HUDEP-2 (cell line): ENCODE measurements at regions not wholly inside any gene's neighbourhood (a gene's known extent, or its start where the extent isn't known, plus 50 kb on each side); places are given as distances from the start of the nearest gene placed in this dataset.

Experiments
- DNase-seq, 76 experiments: peaks; one replicate each; lab custom pipeline; 2025; ENCODE audit not compliant: unreplicated experiment in 76 of 76; lab: John Stamatoyannopoulos, UW

DNA sequence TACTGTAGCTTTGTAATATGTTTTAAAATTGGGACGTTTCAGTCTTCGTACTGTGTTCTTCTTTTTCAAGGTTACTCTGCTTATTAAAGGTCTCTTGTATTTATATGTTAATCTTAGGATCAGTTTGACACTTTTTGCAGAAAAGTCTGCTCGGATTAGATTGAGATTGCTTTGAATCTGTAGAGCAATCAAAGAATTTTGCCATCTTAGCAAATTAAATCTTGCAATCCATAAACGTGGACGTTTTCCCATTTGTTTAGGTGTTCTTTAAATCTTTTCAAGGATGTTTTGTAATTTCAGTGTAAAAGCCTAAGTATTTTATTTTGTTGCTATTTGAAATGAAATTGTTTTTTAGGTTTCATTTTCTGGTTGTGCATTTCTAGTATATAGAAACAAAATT lies 78.0 kb upstream of the GTSF1L start:
- DNase-seq = no peak

DNA sequence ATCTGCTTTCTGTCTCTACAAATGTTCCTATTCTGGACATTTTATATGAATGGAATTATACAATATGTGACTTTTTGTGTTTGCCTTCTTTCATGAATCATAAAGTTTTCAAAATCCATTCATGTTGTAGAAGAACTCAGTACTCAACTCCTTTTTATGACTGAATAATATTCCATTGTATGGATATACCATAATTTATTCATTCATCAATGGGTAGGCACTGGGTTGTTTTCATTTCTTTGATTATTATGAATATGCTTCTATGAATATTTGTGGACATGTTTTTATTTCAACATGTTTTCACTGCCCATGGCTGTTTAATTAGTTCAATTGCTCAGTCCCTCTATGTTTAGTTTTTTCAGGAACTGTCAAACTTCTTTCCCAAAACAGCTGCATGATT lies 76.5 kb upstream of the GTSF1L start:
- DNase-seq = no peak

DNA sequence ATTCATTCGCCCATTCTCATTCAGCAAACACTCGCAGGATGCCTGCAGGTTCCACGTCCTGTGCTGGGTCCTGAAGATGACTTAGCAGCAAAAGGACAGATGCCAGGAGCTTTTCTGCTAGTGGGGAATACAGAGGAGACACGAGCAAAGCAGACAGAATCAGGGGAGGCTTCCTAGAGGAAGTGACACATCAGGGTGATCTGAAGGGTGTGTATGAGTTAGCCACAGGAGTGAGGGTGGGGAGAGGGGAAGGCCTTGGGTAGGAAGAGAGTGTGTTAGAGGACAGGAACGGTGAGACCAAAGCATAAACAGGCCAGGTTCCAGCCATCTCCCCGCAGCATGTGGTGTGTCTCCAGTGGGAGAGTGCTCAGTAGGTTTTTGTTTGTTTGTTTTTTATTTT lies 73.4 kb upstream of the GTSF1L start:
- no peak for DNase-seq

GRCh38 chr20:43799741-43800140 lies 72.9 kb upstream of the GTSF1L start:
- DNase-seq = no peak

- DNase-seq = no peak
Observed at GRCh38 chr20:43799150-43799711, 72.4 kb upstream of the GTSF1L start.

GRCh38 chr20:43798291-43799149 lies 71.7 kb upstream of the GTSF1L start:
- no peak for DNase-seq

DNA sequence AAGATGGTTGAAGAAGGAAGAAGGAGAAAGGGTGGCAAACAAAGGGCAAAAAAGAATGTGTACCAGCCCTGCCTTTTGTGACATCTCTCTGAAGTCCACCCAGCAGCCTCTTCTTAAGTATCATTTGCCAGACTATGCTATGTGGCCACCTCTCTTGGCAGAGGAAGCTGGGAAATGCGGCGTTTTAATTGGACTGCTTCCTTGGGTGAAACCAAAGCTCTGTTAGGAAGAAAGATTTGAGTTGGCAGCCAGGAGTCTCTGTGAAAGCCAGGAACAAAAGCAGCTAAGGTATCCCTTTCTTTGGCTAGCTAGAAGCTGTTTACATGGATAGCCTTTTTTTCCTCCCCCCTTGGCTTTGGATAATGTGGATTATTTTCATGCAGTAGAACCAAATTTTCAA lies 67.5 kb upstream of the GTSF1L start:
- DNase-seq = no peak

DNA sequence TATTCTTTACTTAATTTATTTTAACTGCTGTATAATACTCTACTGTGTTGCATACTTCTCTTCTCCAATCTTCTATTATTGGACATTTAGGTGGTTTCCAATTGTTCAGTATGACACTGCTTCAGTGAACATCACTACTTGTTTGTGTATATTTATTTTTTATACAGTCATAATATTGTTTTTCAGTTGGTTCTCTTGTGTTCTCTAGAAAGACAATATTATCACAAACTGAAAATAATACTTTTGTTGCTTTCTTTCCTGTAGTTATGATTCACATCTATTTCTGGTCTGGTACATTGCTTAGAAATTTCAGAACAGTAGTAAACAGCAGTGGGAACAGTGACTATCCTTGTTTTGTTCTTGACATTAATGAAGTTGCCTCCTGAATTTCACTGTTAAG lies 62.8 kb upstream of the GTSF1L start:
- DNase-seq = no peak

GRCh38 chr20:43787937-43788336 lies 61.1 kb upstream of the GTSF1L start:
- no peak for DNase-seq

DNA sequence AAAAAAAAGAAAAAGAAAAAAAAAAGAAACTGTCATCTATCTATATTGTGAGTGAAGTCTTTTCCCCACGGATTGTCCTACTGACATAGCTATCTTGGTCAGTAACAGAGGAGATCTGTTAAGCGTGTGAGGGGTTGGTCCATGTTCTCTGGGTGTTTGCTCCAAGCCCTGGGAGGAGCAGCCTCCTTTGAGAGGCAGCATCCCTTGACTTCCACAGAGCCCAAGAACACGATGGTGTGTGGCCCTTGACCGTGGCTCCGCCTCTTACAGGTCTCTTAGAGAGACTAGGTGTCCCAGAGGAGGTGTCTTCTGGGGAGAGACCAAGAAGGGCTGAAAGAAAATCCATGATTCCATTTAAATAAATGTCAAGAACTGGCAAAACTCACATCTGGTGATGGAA lies 60.1 kb upstream of the GTSF1L start:
- DNase-seq = no peak

DNA sequence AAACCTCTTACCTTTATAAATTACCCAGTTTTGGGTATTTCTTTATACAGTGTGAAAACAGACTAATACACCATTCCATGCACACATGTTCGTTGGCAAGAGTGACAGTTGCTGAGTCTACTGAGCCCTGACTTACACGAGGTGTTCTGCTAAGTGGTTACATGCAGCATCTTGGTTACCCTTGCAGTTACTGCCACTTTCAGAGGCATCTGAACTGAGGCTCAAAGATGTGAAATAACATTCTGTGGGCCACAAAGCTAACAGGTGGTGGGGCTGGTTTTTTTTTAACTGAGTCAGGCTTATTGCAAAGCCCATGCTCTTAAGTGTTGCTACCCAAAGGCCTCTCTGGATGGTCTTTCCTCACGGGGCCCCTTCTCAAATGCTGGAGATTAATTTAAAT lies 54.4 kb upstream of the GTSF1L start:
- DNase-seq = no peak

DNA sequence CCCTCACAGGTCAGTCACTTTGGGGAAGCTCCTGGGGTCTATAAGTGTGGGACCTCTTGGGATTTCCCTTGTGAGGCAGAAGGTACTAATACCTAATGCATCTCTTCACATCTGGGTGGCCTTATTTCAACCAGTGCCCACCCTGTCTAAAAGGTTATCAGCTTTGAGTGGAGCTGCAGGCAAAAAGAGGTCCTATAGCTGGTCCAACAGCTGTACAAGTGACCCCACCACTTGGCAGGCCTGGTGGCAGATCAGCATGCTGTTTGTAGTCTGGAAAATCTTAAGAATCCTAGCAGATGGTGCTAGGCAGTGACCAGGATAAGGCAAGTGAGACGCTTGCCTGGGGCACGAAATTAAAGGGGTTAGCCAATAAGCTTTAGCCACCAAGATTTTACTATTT lies 51.6 kb upstream of the GTSF1L start:
- DNase-seq = no peak

GRCh38 chr20:43776691-43777090 lies 49.9 kb upstream of the GTSF1L start:
- DNase-seq = no peak
